ENCODE measurements at regions not wholly inside any gene's neighbourhood (a gene's known extent, or its start where the extent isn't known, plus 50 kb on each side); places are given as distances from the start of the nearest gene placed in this dataset.

GRCh38 chr17:68812876-68813584, 142.2 kb downstream of the ABCA8 start:
- peak; percentile 23 for DNase-seq

DNA sequence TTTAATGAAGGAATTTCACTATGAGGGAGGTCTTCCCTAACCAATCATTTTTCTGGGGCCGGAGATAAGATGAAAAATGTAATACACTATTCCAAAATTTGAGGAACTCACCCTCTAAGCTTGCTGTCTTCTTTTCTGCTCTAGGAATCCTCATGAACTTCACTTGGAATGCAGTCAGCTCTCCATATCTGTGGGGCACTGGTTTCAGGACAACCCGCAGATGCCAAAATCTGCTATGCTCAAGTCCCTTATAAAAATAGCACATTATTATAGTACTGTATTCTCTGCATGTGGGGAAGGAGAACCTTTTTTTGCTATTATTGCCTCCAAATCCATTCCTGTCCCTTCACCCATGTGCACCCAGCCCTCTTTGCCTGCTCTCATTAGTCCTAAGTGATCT, 146.0 kb downstream of the ABCA8 start:
- DNase-seq: no peak

DNA sequence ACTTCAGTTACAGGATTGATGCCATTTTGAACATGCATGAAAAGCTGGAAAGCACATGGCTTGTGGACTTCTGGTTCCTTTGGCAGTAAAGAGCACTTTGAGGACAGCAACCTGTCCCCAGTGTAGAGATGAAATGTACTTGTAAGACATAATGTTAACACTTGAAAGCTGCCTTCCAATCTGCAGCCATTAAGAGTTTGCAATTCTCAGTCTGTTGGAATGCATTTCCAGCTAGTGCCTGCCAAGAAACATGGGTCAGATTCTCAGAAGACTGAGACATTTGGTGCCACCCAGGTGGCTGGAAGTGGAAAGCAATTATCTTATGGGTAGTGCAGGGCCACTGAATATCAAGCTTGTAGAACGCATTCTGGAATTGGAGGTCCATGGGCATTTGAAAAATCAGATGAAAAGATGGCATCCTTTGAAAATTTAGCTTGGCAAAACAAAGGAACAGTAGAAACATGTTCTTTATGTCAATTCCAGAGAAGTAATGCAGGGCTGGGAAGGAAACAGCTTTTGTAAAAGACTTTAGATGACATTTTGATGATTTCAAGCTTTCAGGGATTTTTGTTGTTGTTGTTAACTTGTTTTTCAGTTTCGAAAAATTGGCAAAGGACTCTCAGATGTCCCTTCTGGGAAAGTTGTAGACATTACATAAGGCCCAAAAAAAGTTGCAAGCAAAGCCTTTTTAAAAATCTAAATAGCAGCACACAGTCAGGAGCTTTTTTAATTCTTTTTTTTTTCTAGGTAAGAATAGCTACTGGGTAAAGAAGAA, 147.0 kb downstream of the ABCA8 start:
- DNase-seq: no peak

- no peak for DNase-seq
Observed at GRCh38 chr17:68805609-68806008, 149.6 kb downstream of the ABCA8 start.

DNA sequence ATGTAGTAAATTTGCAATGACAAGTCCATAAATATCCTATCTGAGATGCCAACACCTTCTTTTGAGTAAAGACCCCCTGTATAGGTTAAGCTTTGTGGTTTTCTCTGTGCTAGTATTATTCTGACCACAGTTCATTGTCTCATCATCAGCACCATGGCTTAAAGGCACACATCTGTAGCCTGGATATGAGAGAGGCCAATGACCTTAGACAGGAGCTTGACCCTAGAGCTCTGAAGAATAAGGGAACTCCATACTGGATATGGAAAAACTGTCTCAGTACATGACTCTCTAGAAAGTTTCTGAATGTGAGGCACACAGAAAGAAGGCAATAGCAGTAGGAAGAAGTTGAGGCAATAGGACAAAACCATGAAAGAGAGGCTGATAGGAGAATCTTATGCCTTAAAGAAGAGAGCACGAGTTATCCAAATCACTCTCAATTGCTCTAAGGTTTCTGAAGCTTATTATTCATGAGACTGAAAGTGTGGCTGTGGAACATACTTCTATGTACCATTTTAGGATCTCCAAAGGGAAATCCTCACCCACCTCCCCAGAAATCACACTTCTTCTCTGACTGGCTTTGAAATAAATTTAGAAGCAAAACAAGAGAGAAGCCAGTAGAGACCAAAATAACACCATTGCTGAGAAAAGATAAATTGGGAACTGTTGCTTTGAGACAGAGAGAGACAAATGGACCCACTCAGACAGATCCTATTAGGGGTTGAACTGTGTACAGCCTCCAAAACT, 150.2 kb downstream of the ABCA8 start:
- no peak for DNase-seq

GRCh38 chr17:68803164-68803929, 151.8 kb downstream of the ABCA8 start:
- DNase-seq: no peak

- DNase-seq: no peak
Observed at GRCh38 chr17:68801335-68802247, 153.6 kb downstream of the ABCA8 start.

- DNase-seq: peak; percentile 15
Observed at GRCh38 chr17:68800751-68801150, 154.4 kb downstream of the ABCA8 start.

DNA sequence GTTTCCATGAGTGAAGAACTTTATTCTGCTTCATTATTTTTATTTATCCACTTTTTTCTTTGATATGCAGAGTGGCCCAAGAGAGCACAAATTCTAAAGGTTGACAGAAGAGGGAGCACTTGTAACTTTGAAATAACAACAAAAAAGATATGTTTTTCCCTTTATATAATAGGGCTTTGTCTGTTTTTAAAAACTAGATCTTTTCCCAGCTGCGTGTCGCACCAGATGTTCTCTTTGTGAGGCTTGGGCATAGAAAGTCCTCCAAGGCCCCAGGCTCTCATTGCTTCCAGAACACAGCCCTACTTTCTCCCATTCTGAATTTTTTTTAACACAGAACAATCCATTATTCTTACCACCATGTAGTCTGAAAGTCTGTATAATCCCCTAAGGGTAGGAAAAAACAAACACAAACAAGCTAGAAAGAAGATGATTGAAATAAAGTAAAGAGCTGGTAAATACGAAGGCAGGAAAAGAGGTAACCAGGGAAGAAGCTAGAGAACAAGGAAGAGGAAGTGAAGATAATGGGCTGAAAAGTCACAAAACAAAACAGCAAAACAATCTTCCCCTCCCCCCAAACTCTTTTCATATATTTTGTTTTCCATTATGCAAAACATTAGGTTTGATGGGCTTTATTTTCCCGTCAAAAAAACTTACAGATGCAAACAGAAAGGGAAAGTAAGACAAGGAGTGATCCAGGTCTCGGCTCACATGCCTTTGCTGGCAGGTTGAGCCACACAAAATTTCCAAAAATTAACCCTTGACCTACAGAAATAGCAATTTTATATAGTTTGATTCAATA, 160.4 kb downstream of the ABCA8 start:
- DNase-seq: peak; percentile 71

GRCh38 chr17:68792873-68793272, 162.3 kb downstream of the ABCA8 start:
- no peak for DNase-seq

GRCh38 chr17:68792042-68792685, 163.0 kb downstream of the ABCA8 start:
- peak; percentile 76 for DNase-seq

- DNase-seq: peak; percentile 18
Observed at GRCh38 chr17:68790931-68791330, 164.3 kb downstream of the ABCA8 start.

DNA sequence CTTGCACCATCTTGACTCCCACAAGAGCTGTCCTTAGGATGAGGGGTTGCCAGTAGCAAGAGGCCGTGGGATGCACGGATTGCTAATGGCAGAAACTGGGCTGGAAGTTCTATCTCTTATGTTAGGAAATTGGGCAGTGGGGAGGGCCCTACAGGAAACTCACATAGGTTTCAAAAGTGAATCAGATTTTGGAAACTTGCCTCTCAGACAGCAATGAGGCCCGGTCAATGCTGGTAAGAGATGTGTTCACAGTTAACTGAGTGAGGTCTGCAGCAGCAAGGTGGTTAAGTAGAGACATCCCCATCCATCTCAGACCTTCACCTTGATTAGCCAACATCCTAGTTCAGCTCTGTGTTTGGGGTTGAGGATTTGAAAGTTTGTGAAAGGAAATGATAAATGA, 164.7 kb downstream of the ABCA8 start:
- DNase-seq: no peak

- DNase-seq: no peak
Observed at GRCh38 chr17:68789203-68789962, 165.8 kb downstream of the ABCA8 start.

DNA sequence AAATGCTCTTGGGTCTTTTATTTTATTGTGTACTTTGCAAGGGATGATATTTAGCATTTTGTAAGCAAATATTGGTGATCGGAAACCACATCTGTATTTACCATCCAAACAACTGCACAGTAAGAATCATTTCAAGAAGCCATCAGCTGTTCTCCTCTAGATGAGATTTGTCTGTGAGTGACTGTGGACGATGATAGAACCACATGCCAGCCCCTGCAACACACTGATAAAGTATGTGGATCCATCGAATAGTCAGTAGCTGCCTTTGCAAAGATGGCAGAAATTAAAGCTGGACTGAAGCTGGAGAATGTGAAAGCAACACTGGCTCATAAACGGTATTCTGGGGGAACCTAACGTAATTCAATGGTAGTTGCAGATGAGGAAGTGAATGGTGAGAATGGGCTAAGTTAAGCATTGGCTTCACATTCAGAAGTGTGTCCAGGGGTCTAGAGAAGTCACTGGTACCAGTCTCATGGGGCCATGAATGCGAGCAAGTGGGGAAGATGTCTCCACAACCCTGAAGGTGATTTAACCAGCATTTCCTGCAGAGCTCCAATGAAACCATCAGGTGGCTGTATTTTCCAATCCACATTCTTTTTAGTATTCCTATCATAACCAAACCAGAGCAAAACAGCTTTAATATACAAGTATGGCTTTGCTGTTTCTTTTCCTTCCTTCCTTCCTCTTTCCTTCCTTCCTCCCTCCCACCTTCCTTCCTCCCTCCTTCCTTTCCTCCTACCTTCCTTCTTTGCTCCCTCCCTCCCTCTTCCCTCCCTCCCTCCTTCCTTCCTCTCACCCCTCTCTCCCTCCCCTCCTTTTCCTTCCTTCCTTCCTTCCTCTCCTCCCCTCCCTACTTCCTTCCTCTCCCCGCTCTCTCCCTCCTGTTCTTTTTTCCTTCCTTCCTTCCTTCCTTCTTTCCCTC, 169.4 kb downstream of the ABCA8 start:
- DNase-seq: no peak

GRCh38 chr17:68784431-68784830, 170.8 kb downstream of the ABCA8 start:
- DNase-seq: no peak

DNA sequence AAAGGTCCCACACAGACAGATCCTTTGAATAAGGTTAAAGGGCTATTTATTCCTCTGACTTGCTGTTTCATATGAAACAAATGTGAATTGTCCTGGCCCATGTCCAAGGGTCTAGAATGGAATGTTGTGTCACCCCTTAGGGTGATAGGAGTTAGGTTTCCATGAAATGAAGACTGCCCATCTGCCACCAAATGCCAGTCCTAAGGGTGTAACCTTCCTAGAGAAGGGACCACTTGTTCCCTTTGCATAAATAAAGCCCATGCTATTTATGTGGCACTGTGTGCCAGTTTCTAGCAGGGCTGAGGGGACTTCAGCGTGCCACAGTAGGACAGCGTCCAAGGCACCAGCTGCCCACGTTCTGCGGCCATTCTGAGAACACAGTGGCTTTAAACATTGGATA, 171.3 kb downstream of the ABCA8 start:
- DNase-seq: no peak

DNA sequence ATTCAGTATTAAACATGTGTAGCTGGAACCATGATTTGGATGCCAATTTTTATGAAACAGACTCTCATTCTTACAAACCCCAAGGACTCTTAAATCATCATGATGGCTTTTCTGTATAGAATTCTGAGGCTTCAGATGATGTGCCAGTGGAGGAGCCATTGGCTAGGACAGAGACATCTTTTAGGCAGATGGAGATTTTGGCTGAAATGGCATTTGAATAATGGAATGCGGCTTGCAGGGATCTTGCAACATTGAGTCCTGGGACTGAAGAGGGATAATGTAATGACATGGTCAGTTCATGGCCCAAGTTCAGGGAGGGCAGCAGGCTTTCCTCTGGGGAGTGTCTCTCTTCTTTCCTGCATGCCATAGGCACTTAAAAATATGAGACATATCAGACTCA, 172.4 kb downstream of the ABCA8 start:
- peak; percentile 13 for DNase-seq

GRCh38 chr17:68780596-68780995, 174.6 kb downstream of the ABCA8 start:
- no peak for DNase-seq
